GM12878 (cell line): ENCODE measurements at regions not wholly inside any gene's neighbourhood (a gene's known extent, or its start where the extent isn't known, plus 50 kb on each side); places are given as distances from the start of the nearest gene placed in this dataset.

ENCODE experiments used
- ATAC-seq: fragments of 200-7000 bp; cut with Tn5 transposase; 3 replicates; pipeline ENCODE4 v1.9.1; 2020; ENCODE audit warnings: mild to moderate bottlenecking, moderate library complexity
- BruUV-seq: library from RNA; stranded (reverse); fragments of 400-500 nt; replicated peaks from 2 replicates; lab custom pipeline; 2021; lab: Mats Ljungman, UMichigan
- CTCF ChIA-PET: fragments of 300-600 bp; sonication (Branson Sonifier 250); formaldehyde crosslinking; extraction: SDS; loops from one replicate; lab custom pipeline; 2021; ENCODE audit warnings: inconsistent platforms; lab: Yijun Ruan, JAX
- POLR2A ChIA-PET: fragments of 350-600 bp; formaldehyde crosslinking; extraction: SDS; loops from one replicate; lab custom pipeline; 2021; ENCODE audit warnings: inconsistent platforms; lab: Charles Lee
- RAD21 ChIA-PET: fragments of 300-600 bp; sonication (Branson Sonifier 250); formaldehyde crosslinking; loops from one replicate; lab custom pipeline; 2023; ENCODE audit warnings: antibody characterized with exemption; ENCODE audit not compliant: unreplicated experiment; lab: Charles Lee
- SMC1A ChIA-PET: fragments of 300-600 bp; sonication (Branson Sonifier 250); formaldehyde crosslinking; loops from one replicate; lab custom pipeline; 2023; ENCODE audit not compliant: unreplicated experiment, uncharacterized antibody; lab: Charles Lee
- DNase-seq: peaks from one replicate; pipeline ENCODE4 v3.0.0-alpha.2; 2011; ENCODE audit warnings: low read depth, low spot score
- FAIRE-seq: peaks from 3 replicates; lab custom pipeline; 2011; peaks lifted over from hg19 to GRCh38; lab: Jason Lieb, UNC
- H2AFZ ChIP-seq: 2 replicates; pipeline ENCODE4 v1.6.0; 2011; ENCODE audit warnings: low read depth, low read length, control low read depth; ENCODE audit not compliant: control insufficient read depth
- H3K27ac ChIP-seq: 2 replicates; pipeline ENCODE4 v1.5.1; 2011; ENCODE audit warnings: control low read depth; ENCODE audit not compliant: control insufficient read depth, insufficient read depth
- H3K27me3 ChIP-seq, 2 experiments: replicated peaks in 1 of 2; 2 replicates each; pipeline versions ENCODE4 v1.6.0 to v1.6.1; 2011; ENCODE audit warnings: low read length in 1 of 2; ENCODE audit not compliant: control insufficient read depth in 2 of 2, insufficient read depth in 2 of 2
- H3K36me3 ChIP-seq, 2 experiments: 2 replicates each; pipeline ENCODE4 v1.5.1; 2011; ENCODE audit warnings: low read length in 1 of 2; ENCODE audit not compliant: control insufficient read depth in 2 of 2, insufficient read depth in 2 of 2
- H3K4me1 ChIP-seq: 2 replicates; pipeline ENCODE4 v1.6.1; 2011; ENCODE audit warnings: mild to moderate bottlenecking, low read length, moderate library complexity, mixed read lengths; ENCODE audit not compliant: control insufficient read depth, insufficient read depth
- H3K4me2 ChIP-seq: 2 replicates; pipeline ENCODE4 v1.6.0; 2011; ENCODE audit warnings: control low read depth; ENCODE audit not compliant: control insufficient read depth, insufficient read depth
- H3K4me3 ChIP-seq: fragments of 200-600 bp; sonication (generic); 2 replicates; pipeline ENCODE4 v1.5.1; 2016
- H3K79me2 ChIP-seq: 2 replicates; pipeline ENCODE4 v1.6.0; 2011; ENCODE audit warnings: low read length; ENCODE audit not compliant: control insufficient read depth, insufficient read depth
- H3K9ac ChIP-seq: 2 replicates; pipeline ENCODE4 v1.8.0; 2011; ENCODE audit warnings: low read length, control low read depth, mixed read lengths; ENCODE audit not compliant: control insufficient read depth, insufficient read depth
- H3K9me3 ChIP-seq: replicated peaks from 3 replicates; pipeline ENCODE4 v1.5.1; 2011; ENCODE audit warnings: mild to moderate bottlenecking, low read length; ENCODE audit not compliant: control insufficient read depth, insufficient read depth
- H4K20me1 ChIP-seq: 2 replicates; pipeline ENCODE4 v1.6.0; 2011; ENCODE audit not compliant: control insufficient read depth, insufficient read depth
- ATF3 ChIP-seq: IDR thresholded peaks from 2 replicates; pipeline ENCODE4 v1.6.1; 2011; ENCODE audit warnings: low read depth, mild to moderate bottlenecking, low read length, moderate library complexity, borderline replicate concordance; ENCODE audit errors: extremely low read depth
- BHLHE40 ChIP-seq, 2 experiments: fragments of 450-650 bp in 1 of 2; IDR thresholded peaks; 2 replicates each; pipeline ENCODE4 v1.6.1; 2011 to 2017; ENCODE audit warnings: low read depth in 2 of 2, borderline replicate concordance in 1 of 2, improper control_type of control experiment in 1 of 2, low read length in 1 of 2, mild to moderate bottlenecking in 1 of 2
- CTCF ChIP-seq, 3 experiments: IDR thresholded peaks in 2 of 3; conservative IDR thresholded peaks in 1 of 3; 2 replicates each; pipeline ENCODE4 v1.5.1; 2011; ENCODE audit warnings: low read depth in 3 of 3, low read length in 3 of 3, mild to moderate bottlenecking in 3 of 3, control low read depth in 2 of 3, moderate library complexity in 2 of 3, inconsistent platforms in 1 of 3, mixed read lengths in 1 of 3; ENCODE audit not compliant: control insufficient read depth in 2 of 3, insufficient read depth in 1 of 3; ENCODE audit errors: extremely low read depth in 1 of 3
- GABPA ChIP-seq: IDR thresholded peaks from 2 replicates; pipeline ENCODE4 v1.6.1; 2014; ENCODE audit warnings: antibody characterized with exemption, low read depth, mild to moderate bottlenecking, inconsistent platforms
- NFYB ChIP-seq: IDR thresholded peaks from 2 replicates; pipeline ENCODE4 v1.6.1; 2011; ENCODE audit warnings: low read depth, mild to moderate bottlenecking, low read length, improper control_type of control experiment, moderate library complexity; ENCODE audit not compliant: insufficient read depth
- PRDM15 ChIP-seq: fragments of 450-650 bp; formaldehyde crosslinking; IDR thresholded peaks from 2 replicates; pipeline ENCODE4 v1.4.0; 2020; ENCODE audit warnings: mild to moderate bottlenecking, moderate library complexity
- SMC3 ChIP-seq: IDR thresholded peaks from 2 replicates; pipeline ENCODE4 v1.6.1; 2011; ENCODE audit warnings: low read length, improper control_type of control experiment, borderline replicate concordance
- USF1 ChIP-seq: IDR thresholded peaks from 2 replicates; pipeline ENCODE4 v1.6.1; 2011; ENCODE audit warnings: borderline replicate concordance, low read depth, mild to moderate bottlenecking, moderate library complexity, mixed read lengths, low read length; ENCODE audit not compliant: insufficient read depth; ENCODE audit errors: extremely low read length
- WGBS: methylation state at CpG from one replicate; pipeline ENCODE4 v1.1.6; 2016; ENCODE audit warnings: low lambda C conversion rate; ENCODE audit not compliant: insufficient replicate concordance, insufficient coverage; ENCODE audit errors: missing lambda C conversion rate; 5-methylcytosine and 5-hydroxymethylcytosine counted together
- in situ Hi-C: fragments of 300-500 bp; cut with MboI; formaldehyde crosslinking; loops from 9 replicates; pipeline ENCODE4 v1.14.3; 2018; ENCODE audit warnings: mixed read lengths
- intact Hi-C: fragments of 100-400 bp; cut with micrococcal nuclease; formaldehyde crosslinking; loops from one replicate; pipeline ENCODE4 v1.14.2; 2022; ENCODE audit not compliant: unreplicated experiment

GRCh38 chr12:116458492-116458891 is 100.7 kb upstream of the MAP1LC3B2 start:
- Histone ChIP-seq H3K27me3 (peaks cover 0 to 7% of the 10 kb centered on the region in 2 experiments; a peak in 2 of 4 replicates), H3K9me3 (no peaks in the 10 kb centered on the region), H3K36me3 (no peaks in the 10 kb centered on the region), H4K20me1 (no peaks in the 10 kb centered on the region), H3K4me3 (no peak overlapping the region), H3K4me2 (no peak overlapping the region), H3K4me1 (peaks cover 4% of the 10 kb centered on the region), H3K9ac (no peak overlapping the region), H2AFZ (no peak overlapping the region), H3K79me2 (no peaks in the 10 kb centered on the region), H3K27ac (no peak overlapping the region)
- 25% methylated on average over 8 of the region's 12 CpGs for WGBS
- in situ Hi-C loops, result no loop called here
- no peak for TF ChIP-seq SMC3
- no peak for TF ChIP-seq GABPA
- TF ChIP-seq ATF3, result no peak
- TF ChIP-seq CTCF (IDR thresholded peaks at IDR 0.05 in 2 of 3, conservative IDR thresholded peaks at IDR 0.05 in 1 of 3; ENCODE audit: control insufficient read depth in 2 of 3, extremely low read depth in 1 of 3, insufficient read depth in 1 of 3, low read depth in 3 of 3, low read length in 3 of 3), result no peak
- 0 out of 2 replicates have a peak, but pooled peaks have one; percentile 8 for TF ChIP-seq NFYB
- peak; percentile 73 for TF ChIP-seq USF1
- TF ChIP-seq PRDM15 (CRISPR knock-in tag), result no peak
- peak in 1 of 2 experiments; percentile 21; a peak in 1 of 4 replicates for TF ChIP-seq BHLHE40 (IDR thresholded peaks at IDR 0.05; ENCODE audit: borderline replicate concordance in 1 of 2, low read depth in 2 of 2, low read length in 1 of 2)
- SMC1A ChIA-PET, result no interaction called here
- ATAC-seq (no peak), FAIRE-seq (no peak), DNase-seq (no peak)
- POLR2A ChIA-PET, result no interaction called here
- intact Hi-C loops, result no loop called here
- CTCF ChIA-PET, result no interaction called here
- RAD21 ChIA-PET, result no interaction called here
- no TSS peak for BruUV-seq
